Hepatocyte (in vitro differentiated cells): ENCODE measurements at regions not wholly inside any gene's neighbourhood (a gene's known extent, or its start where the extent isn't known, plus 50 kb on each side); places are given as distances from the start of the nearest gene placed in this dataset.

Experiments used
- CTCF ChIP-seq: fragments of 200-600 bp; sonication (generic); IDR thresholded peaks from 2 replicates; pipeline ENCODE4 v1.5.1; 2016; ENCODE audit warnings: antibody characterized with exemption, mild to moderate bottlenecking; ENCODE audit not compliant: poor library complexity
- EZH2 ChIP-seq: fragments of 200-600 bp; sonication (generic); IDR thresholded peaks from 2 replicates; pipeline ENCODE4 v1.6.1; 2016; ENCODE audit warnings: antibody characterized with exemption, mild to moderate bottlenecking, borderline replicate concordance
- EZH2phosphoT487 ChIP-seq: fragments of 200-600 bp; sonication (generic); IDR thresholded peaks from one replicate; pipeline ENCODE4 v1.6.1; 2018; ENCODE audit warnings: antibody characterized with exemption, mild to moderate bottlenecking, low read depth, moderate library complexity; ENCODE audit not compliant: unreplicated experiment, severe bottlenecking

DNA sequence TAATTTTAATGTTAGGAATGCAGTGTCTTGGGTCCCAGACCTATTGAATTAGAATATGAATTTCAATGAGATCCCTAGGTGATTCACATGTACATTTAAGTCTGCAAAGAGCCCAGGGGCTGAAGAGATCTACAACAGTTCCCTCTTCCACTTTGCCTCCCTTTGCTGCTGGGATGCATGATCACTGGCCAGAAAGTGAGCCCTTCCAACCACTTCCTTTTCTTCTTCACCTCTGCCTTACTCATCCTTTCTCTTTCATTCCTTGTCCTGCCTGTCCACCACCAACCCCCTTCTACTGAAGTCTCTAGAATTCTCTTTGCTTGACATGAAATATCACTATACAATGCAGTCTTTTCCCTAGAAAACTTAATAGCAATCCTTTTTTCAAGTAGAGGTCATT is 222.4 kb upstream of the LRIG1 start:
- TF ChIP-seq CTCF = no peak
- no peak for TF ChIP-seq EZH2
- TF ChIP-seq EZH2phosphoT487 = no peak
